ENCODE measurements at regions not wholly inside any gene's neighbourhood (a gene's known extent, or its start where the extent isn't known, plus 50 kb on each side); places are given as distances from the start of the nearest gene placed in this dataset.

- Histone ChIP-seq H3K9me3 (ENCODE audit: control insufficient read depth in 2 of 2, low read length in 2 of 2) (no peaks in the 10 kb centered on the region), H3K4me3 (ENCODE audit: low read length in 2 of 2) (no peak overlapping the region), H3K9ac (ENCODE audit: low read length in 2 of 2) (no peak overlapping the region), H3K27me3 (ENCODE audit: control insufficient read depth in 1 of 2, insufficient read depth in 2 of 2, low read length in 2 of 2) (no peaks in the 10 kb centered on the region), H3K27ac (ENCODE audit: low read length) (no peak overlapping the region), H3K4me1 (ENCODE audit: control insufficient read depth, insufficient read depth, low read length) (no peaks in the 10 kb centered on the region), H3K36me3 (ENCODE audit: control insufficient read depth in 2 of 2, insufficient read depth in 2 of 2, low read length in 2 of 2) (no peaks in the 10 kb centered on the region)
These were observed 92.1 kb upstream of the IL12B start for GRCh38 chr5:159422361-159422760.

- Histone ChIP-seq H3K27me3 (ENCODE audit: control insufficient read depth in 1 of 2, insufficient read depth in 2 of 2, low read length in 2 of 2) (no peaks in the 10 kb centered on the region), H3K9me3 (ENCODE audit: control insufficient read depth in 2 of 2, low read length in 2 of 2) (no peaks in the 10 kb centered on the region), H3K27ac (ENCODE audit: low read length) (no peak overlapping the region), H3K4me3 (ENCODE audit: low read length in 2 of 2) (no peak overlapping the region), H3K9ac (ENCODE audit: low read length in 2 of 2) (no peak overlapping the region), H3K36me3 (ENCODE audit: control insufficient read depth in 2 of 2, insufficient read depth in 2 of 2, low read length in 2 of 2) (no peaks in the 10 kb centered on the region), H3K4me1 (ENCODE audit: control insufficient read depth, insufficient read depth, low read length) (no peaks in the 10 kb centered on the region)
These were observed 92.6 kb upstream of the IL12B start for GRCh38 chr5:159422910-159423309.

DNA sequence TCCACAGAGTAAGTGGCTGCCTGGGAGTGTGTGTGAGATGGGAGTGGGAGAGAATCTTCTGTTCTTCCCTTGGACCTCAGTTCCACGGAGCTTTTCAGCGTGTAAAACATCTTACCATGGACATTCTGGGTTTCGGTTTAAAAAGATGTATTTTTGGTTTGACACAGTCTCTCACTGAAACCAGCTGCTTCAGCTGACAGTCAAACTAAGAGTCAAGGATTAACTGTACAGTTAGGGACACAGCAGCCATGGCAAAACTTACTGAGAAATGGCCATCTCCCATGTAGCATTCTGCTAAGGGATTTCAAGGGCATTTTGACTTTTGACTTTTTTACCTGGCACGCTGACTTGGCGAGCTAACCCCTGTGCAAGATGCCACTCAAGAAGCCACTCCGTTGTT, 93.8 kb upstream of the IL12B start:
- no peak overlapping the region for H3K9ac ChIP-seq (ENCODE audit: low read length in 2 of 2)
- no peaks in the 10 kb centered on the region for H3K4me1 ChIP-seq (ENCODE audit: control insufficient read depth, insufficient read depth, low read length)
- H3K27ac ChIP-seq (ENCODE audit: low read length), result no peak overlapping the region
- H3K4me3 ChIP-seq (ENCODE audit: low read length in 2 of 2), result no peak overlapping the region
- no peaks in the 10 kb centered on the region for H3K9me3 ChIP-seq (ENCODE audit: control insufficient read depth in 2 of 2, low read length in 2 of 2)
- H3K36me3 ChIP-seq (ENCODE audit: control insufficient read depth in 2 of 2, insufficient read depth in 2 of 2, low read length in 2 of 2), result no peaks in the 10 kb centered on the region
- H3K27me3 ChIP-seq (ENCODE audit: control insufficient read depth in 1 of 2, insufficient read depth in 2 of 2, low read length in 2 of 2), result no peaks in the 10 kb centered on the region

- H3K4me1 ChIP-seq (ENCODE audit: control insufficient read depth, insufficient read depth, low read length), result no peaks in the 10 kb centered on the region
- H3K4me3 ChIP-seq (ENCODE audit: low read length in 2 of 2), result no peak overlapping the region
- no peak overlapping the region for H3K27ac ChIP-seq (ENCODE audit: low read length)
- no peaks in the 10 kb centered on the region for H3K36me3 ChIP-seq (ENCODE audit: control insufficient read depth in 2 of 2, insufficient read depth in 2 of 2, low read length in 2 of 2)
- no peaks in the 10 kb centered on the region for H3K9me3 ChIP-seq (ENCODE audit: control insufficient read depth in 2 of 2, low read length in 2 of 2)
- H3K9ac ChIP-seq (ENCODE audit: low read length in 2 of 2), result no peak overlapping the region
- H3K27me3 ChIP-seq (ENCODE audit: control insufficient read depth in 1 of 2, insufficient read depth in 2 of 2, low read length in 2 of 2), result no peaks in the 10 kb centered on the region
These were observed 96.4 kb upstream of the IL12B start for GRCh38 chr5:159426694-159427093.

DNA sequence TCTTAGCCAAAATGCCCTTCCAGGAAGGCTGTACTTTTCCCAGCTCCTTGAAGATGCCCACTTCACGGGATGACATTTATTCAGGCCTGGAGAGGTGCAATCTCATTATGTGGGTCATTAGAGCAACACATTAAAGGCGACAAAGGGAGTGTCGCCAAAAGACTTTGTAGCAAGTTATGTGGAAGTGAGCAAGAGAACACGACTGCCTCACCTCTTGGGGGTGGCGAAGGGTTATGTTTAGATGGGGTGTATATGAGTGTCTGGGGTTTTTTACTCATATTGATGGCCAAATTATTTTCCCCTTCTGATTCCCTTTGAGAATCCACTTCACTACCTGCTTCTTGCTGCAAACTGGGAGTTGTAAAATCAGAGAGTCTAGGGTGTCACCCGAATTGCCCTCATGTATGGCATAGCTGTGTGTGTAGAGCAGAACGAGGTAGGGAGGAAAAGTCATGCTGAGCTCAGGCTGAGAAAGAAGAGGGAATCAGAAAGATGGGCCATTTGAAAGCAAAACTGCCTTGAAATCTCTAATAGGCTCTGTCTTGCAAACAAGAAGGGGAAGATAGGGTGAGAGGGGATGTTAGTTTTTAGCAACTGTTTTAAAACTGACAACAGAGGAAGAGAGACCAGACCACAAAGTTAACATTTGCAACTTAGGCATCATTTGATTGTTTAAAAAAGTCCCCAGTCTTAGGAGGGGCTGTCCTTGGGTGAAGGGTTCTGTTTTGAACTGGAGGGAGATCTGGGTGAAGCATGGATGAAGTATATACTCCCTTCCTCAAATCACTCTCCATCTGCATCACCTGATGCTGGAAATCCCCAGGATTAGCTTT, 97.1 kb upstream of the IL12B start:
- H3K36me3 ChIP-seq (ENCODE audit: control insufficient read depth in 2 of 2, insufficient read depth in 2 of 2, low read length in 2 of 2), result no peaks in the 10 kb centered on the region
- no peak overlapping the region for H3K27ac ChIP-seq (ENCODE audit: low read length)
- no peaks in the 10 kb centered on the region for H3K27me3 ChIP-seq (ENCODE audit: control insufficient read depth in 1 of 2, insufficient read depth in 2 of 2, low read length in 2 of 2)
- H3K9me3 ChIP-seq (ENCODE audit: control insufficient read depth in 2 of 2, low read length in 2 of 2), result no peaks in the 10 kb centered on the region
- no peak overlapping the region for H3K4me3 ChIP-seq (ENCODE audit: low read length in 2 of 2)
- no peaks in the 10 kb centered on the region for H3K4me1 ChIP-seq (ENCODE audit: control insufficient read depth, insufficient read depth, low read length)
- no peak overlapping the region for H3K9ac ChIP-seq (ENCODE audit: low read length in 2 of 2)

- Histone ChIP-seq H3K4me3 (ENCODE audit: low read length in 2 of 2) (no peak overlapping the region), H3K27me3 (ENCODE audit: control insufficient read depth in 1 of 2, insufficient read depth in 2 of 2, low read length in 2 of 2) (no peaks in the 10 kb centered on the region), H3K9ac (ENCODE audit: low read length in 2 of 2) (no peak overlapping the region), H3K9me3 (ENCODE audit: control insufficient read depth in 2 of 2, low read length in 2 of 2) (no peaks in the 10 kb centered on the region), H3K36me3 (ENCODE audit: control insufficient read depth in 2 of 2, insufficient read depth in 2 of 2, low read length in 2 of 2) (no peaks in the 10 kb centered on the region), H3K4me1 (ENCODE audit: control insufficient read depth, insufficient read depth, low read length) (no peaks in the 10 kb centered on the region), H3K27ac (ENCODE audit: low read length) (no peak overlapping the region)
These were observed 100.2 kb upstream of the IL12B start for GRCh38 chr5:159430361-159431012.

DNA sequence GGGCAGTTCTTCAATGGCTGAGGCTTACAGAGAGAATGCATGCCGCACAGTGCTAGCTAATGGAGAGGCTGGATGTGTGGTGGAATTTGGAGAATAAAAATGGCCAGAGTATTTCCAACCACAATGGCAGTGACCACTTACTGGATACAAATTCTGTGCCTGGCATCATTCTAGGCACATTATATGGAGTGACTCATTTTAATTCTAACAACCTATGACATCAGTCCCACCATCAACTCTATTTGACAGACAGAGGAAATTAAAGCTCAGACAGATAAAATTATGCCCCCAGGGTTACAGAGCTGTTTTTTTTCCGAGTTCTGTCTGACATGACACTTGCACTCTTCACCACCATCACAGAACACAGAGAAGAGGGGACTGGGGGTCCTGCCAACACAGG, 105.6 kb upstream of the IL12B start:
- H3K9me3 ChIP-seq (ENCODE audit: control insufficient read depth in 2 of 2, low read length in 2 of 2), result no peaks in the 10 kb centered on the region

GRCh38 chr5:159438092-159438491, 107.8 kb upstream of the IL12B start:
- H3K9ac ChIP-seq (ENCODE audit: low read length in 2 of 2), result no peak overlapping the region
- no peak overlapping the region for H3K27ac ChIP-seq (ENCODE audit: low read length)
- H3K36me3 ChIP-seq (ENCODE audit: control insufficient read depth in 2 of 2, insufficient read depth in 2 of 2, low read length in 2 of 2), result no peaks in the 10 kb centered on the region
- H3K4me3 ChIP-seq (ENCODE audit: low read length in 2 of 2), result no peak overlapping the region
- H3K27me3 ChIP-seq (ENCODE audit: control insufficient read depth in 1 of 2, insufficient read depth in 2 of 2, low read length in 2 of 2), result peaks cover 0 to 6% of the 10 kb centered on the region in 2 donors
- H3K9me3 ChIP-seq (ENCODE audit: control insufficient read depth in 2 of 2, low read length in 2 of 2), result no peaks in the 10 kb centered on the region
- no peaks in the 10 kb centered on the region for H3K4me1 ChIP-seq (ENCODE audit: control insufficient read depth, insufficient read depth, low read length)

More for the DNA sequence above, 105.6 kb upstream of the IL12B start:
- no peaks in the 10 kb centered on the region for H3K4me1 ChIP-seq (ENCODE audit: control insufficient read depth, insufficient read depth, low read length)
- H3K27me3 ChIP-seq (ENCODE audit: control insufficient read depth in 1 of 2, insufficient read depth in 2 of 2, low read length in 2 of 2), result peaks cover 0 to 6% of the 10 kb centered on the region in 2 donors
- H3K27ac ChIP-seq (ENCODE audit: low read length), result no peak overlapping the region
- no peak overlapping the region for H3K9ac ChIP-seq (ENCODE audit: low read length in 2 of 2)
- H3K4me3 ChIP-seq (ENCODE audit: low read length in 2 of 2), result no peak overlapping the region
- no peaks in the 10 kb centered on the region for H3K36me3 ChIP-seq (ENCODE audit: control insufficient read depth in 2 of 2, insufficient read depth in 2 of 2, low read length in 2 of 2)

DNA sequence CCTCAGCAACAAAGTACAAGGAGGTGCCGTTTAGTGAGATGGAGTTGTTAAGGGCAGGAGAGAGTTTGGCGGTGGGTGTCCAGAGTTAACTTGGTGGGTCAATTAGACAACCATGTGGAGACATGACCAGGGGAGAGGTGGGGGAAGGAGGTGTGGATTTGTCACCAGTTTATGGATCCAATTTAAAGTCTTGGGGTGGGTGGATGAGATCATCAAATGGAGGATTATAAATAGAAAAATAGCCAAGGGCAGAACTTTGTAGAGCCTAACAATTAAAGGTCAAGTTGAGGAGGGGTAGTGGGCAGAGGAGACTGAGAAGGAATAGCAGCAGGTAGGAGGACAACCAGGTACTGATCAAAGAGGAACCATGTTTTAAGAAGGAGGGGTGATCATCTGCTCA, 108.7 kb upstream of the IL12B start:
- no peaks in the 10 kb centered on the region for H3K9me3 ChIP-seq (ENCODE audit: control insufficient read depth in 2 of 2, low read length in 2 of 2)
- no peak overlapping the region for H3K4me3 ChIP-seq (ENCODE audit: low read length in 2 of 2)
- peaks cover 0 to 6% of the 10 kb centered on the region in 2 donors for H3K27me3 ChIP-seq (ENCODE audit: control insufficient read depth in 1 of 2, insufficient read depth in 2 of 2, low read length in 2 of 2)
- no peak overlapping the region for H3K9ac ChIP-seq (ENCODE audit: low read length in 2 of 2)
- H3K4me1 ChIP-seq (ENCODE audit: control insufficient read depth, insufficient read depth, low read length), result no peaks in the 10 kb centered on the region
- no peak overlapping the region for H3K27ac ChIP-seq (ENCODE audit: low read length)
- no peaks in the 10 kb centered on the region for H3K36me3 ChIP-seq (ENCODE audit: control insufficient read depth in 2 of 2, insufficient read depth in 2 of 2, low read length in 2 of 2)

DNA sequence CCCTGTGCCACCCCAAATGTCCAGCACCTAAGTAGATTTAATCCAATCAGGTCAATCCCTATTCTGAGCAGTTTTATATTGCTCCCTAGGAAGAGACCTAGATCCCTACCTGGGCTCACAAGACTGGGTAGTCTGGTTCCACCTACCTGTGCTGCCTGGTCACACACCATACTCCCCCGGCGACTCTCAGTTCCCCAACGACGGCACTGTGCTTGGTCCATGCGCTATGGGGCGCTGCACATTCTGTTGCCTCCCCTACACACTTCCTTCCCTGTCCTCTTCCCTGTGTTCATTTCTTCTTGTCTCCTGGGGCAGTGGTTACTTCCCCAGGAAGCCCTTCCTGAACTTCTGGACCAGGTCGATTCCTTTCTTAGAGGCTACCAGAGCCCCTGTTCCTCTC, 109.9 kb upstream of the IL12B start:
- Histone ChIP-seq H3K36me3 (ENCODE audit: control insufficient read depth in 2 of 2, insufficient read depth in 2 of 2, low read length in 2 of 2) (no peaks in the 10 kb centered on the region), H3K9ac (ENCODE audit: low read length in 2 of 2) (no peak overlapping the region), H3K27me3 (ENCODE audit: control insufficient read depth in 1 of 2, insufficient read depth in 2 of 2, low read length in 2 of 2) (peaks cover 0 to 6% of the 10 kb centered on the region in 2 donors), H3K4me1 (ENCODE audit: control insufficient read depth, insufficient read depth, low read length) (no peaks in the 10 kb centered on the region), H3K27ac (ENCODE audit: low read length) (no peak overlapping the region), H3K4me3 (ENCODE audit: low read length in 2 of 2) (no peak overlapping the region), H3K9me3 (ENCODE audit: control insufficient read depth in 2 of 2, low read length in 2 of 2) (no peaks in the 10 kb centered on the region)

- Histone ChIP-seq H3K27ac (ENCODE audit: low read length) (no peak overlapping the region), H3K36me3 (ENCODE audit: control insufficient read depth in 2 of 2, insufficient read depth in 2 of 2, low read length in 2 of 2) (no peaks in the 10 kb centered on the region), H3K9ac (ENCODE audit: low read length in 2 of 2) (no peak overlapping the region), H3K27me3 (ENCODE audit: control insufficient read depth in 1 of 2, insufficient read depth in 2 of 2, low read length in 2 of 2) (peaks cover 0 to 8% of the 10 kb centered on the region in 2 donors), H3K9me3 (ENCODE audit: control insufficient read depth in 2 of 2, low read length in 2 of 2) (no peaks in the 10 kb centered on the region), H3K4me1 (ENCODE audit: control insufficient read depth, insufficient read depth, low read length) (no peaks in the 10 kb centered on the region), H3K4me3 (ENCODE audit: low read length in 2 of 2) (no peak overlapping the region)
These were observed 110.7 kb upstream of the IL12B start for GRCh38 chr5:159440968-159441367.

Data from stomach smooth muscle (tissue), 2 donors.